HepG2 (cell line): ENCODE measurements at regions not wholly inside any gene's neighbourhood (a gene's known extent, or its start where the extent isn't known, plus 50 kb on each side); places are given as distances from the start of the nearest gene placed in this dataset.
A peak's percentile ranks its signal among the peaks of the same experiment; 100 is the strongest.

Source experiments
- ATAC-seq: fragments of 200-7000 bp; cut with Tn5 transposase; 3 replicates; pipeline ENCODE4 v1.9.1; 2020; ENCODE audit warnings: mild to moderate bottlenecking, moderate library complexity
- BruUV-seq: library from RNA; stranded (reverse); fragments of 400-500 nt; replicated peaks from 2 replicates; lab custom pipeline; 2021; lab: Mats Ljungman, UMichigan
- CTCF ChIA-PET: fragments of 300-600 bp; formaldehyde crosslinking; extraction: SDS; loops from one replicate; lab custom pipeline; 2021; ENCODE audit warnings: low total read pairs, inconsistent platforms, low intra/inter-chr PET ratio; lab: Yijun Ruan, JAX
- POLR2A ChIA-PET: fragments of 350-600 bp; sonication (Branson Sonifier 250); formaldehyde crosslinking; loops from one replicate; lab custom pipeline; 2020; ENCODE audit warnings: antibody characterized with exemption, inconsistent platforms; lab: Yijun Ruan, JAX
- DNase-seq: peaks from one replicate; pipeline ENCODE4 v3.0.0-alpha.2; 2015; ENCODE audit warnings: low spot score
- FAIRE-seq: peaks from 3 replicates; lab custom pipeline; 2011; peaks lifted over from hg19 to GRCh38; lab: Jason Lieb, UNC
- H2AFZ ChIP-seq: one replicate; pipeline ENCODE4 v1.6.1; 2011; ENCODE audit warnings: low read length, inconsistent platforms
- H3K27ac ChIP-seq: fragments of 300-600 bp; 3 replicates; pipeline ENCODE4 v1.8.0; 2011; ENCODE audit warnings: mixed run types, mild to moderate bottlenecking, mixed read lengths, low read length, inconsistent platforms; ENCODE audit not compliant: insufficient read depth; ENCODE audit errors: extremely low read length
- H3K27me3 ChIP-seq, 2 experiments: fragments of 200-600 bp in 1 of 2; 2 replicates in 1 of 2; 3 replicates in 1 of 2; pipeline versions ENCODE4 v1.6.0 to v1.8.0; 2011; ENCODE audit warnings: low read length in 2 of 2, mild to moderate bottlenecking in 2 of 2, moderate library complexity in 2 of 2, inconsistent platforms in 1 of 2; ENCODE audit not compliant: insufficient read depth in 2 of 2, control insufficient read depth in 1 of 2
- H3K36me3 ChIP-seq, 2 experiments: fragments of 200-600 bp in 1 of 2; replicated peaks in 1 of 2; 2 replicates in 1 of 2; 3 replicates in 1 of 2; pipeline versions ENCODE4 v1.5.1 to v1.8.0; 2011; ENCODE audit warnings: low read length in 2 of 2, inconsistent platforms in 1 of 2; ENCODE audit not compliant: insufficient read depth in 2 of 2, control insufficient read depth in 1 of 2
- H3K4me1 ChIP-seq: 2 replicates; pipeline ENCODE4 v1.5.1; 2012; ENCODE audit warnings: low read length, inconsistent platforms; ENCODE audit not compliant: insufficient read depth
- H3K4me2 ChIP-seq: 2 replicates; pipeline ENCODE4 v1.6.0; 2011; ENCODE audit warnings: low read depth, low read length, inconsistent platforms
- H3K4me3 ChIP-seq, 3 experiments: fragments of 200-600 bp in 1 of 3; sonication (generic), shearing (Covaris generic) in 1 of 3; replicated peaks in 1 of 3; 2 replicates each; pipeline ENCODE4 v1.5.1; 2011 to 2016; ENCODE audit warnings: low read length in 3 of 3, inconsistent platforms in 2 of 3, low read depth in 2 of 3, mild to moderate bottlenecking in 2 of 3, control low read depth in 1 of 3, mixed read lengths in 1 of 3; ENCODE audit not compliant: insufficient read depth in 1 of 3
- H3K79me2 ChIP-seq: one replicate; pipeline ENCODE4 v1.6.1; 2011; ENCODE audit warnings: low read length, inconsistent platforms; ENCODE audit not compliant: insufficient read depth
- H3K9ac ChIP-seq: 2 replicates; pipeline ENCODE4 v1.6.0; 2011; ENCODE audit warnings: mild to moderate bottlenecking, low read depth, low read length, inconsistent platforms; ENCODE audit not compliant: insufficient read depth
- H3K9me3 ChIP-seq: 2 replicates; pipeline ENCODE4 v1.5.1; 2012; ENCODE audit warnings: mild to moderate bottlenecking, low read length
- H4K20me1 ChIP-seq: 2 replicates; pipeline ENCODE4 v1.6.0; 2011; ENCODE audit warnings: inconsistent platforms, mild to moderate bottlenecking, low read length, moderate library complexity; ENCODE audit not compliant: insufficient read depth
- AHR ChIP-seq: IDR thresholded peaks from 2 replicates; pipeline ENCODE4 v1.6.1; 2018; ENCODE audit warnings: missing genetic modification reagents, missing compliant biosample characterization
- FOSL1 ChIP-seq: sonication (generic); formaldehyde crosslinking; IDR thresholded peaks from 2 replicates; pipeline ENCODE4 v1.9.0; 2021; ENCODE audit warnings: missing genetic modification reagents, borderline replicate concordance
- FOXP4 ChIP-seq: sonication (generic); formaldehyde crosslinking; IDR thresholded peaks from 2 replicates; pipeline ENCODE4 v1.4.0; 2020; ENCODE audit warnings: missing genetic modification reagents
- JUNB ChIP-seq: sonication (generic); formaldehyde crosslinking; IDR thresholded peaks from 2 replicates; pipeline ENCODE4 v1.8.0; 2022; ENCODE audit warnings: missing genetic modification reagents, mild to moderate bottlenecking, borderline replicate concordance
- MAFF ChIP-seq: IDR thresholded peaks from 2 replicates; pipeline ENCODE4 v1.6.1; 2011; ENCODE audit warnings: low read depth, low read length, improper control_type of control experiment
- MAFK ChIP-seq, 2 experiments: IDR thresholded peaks in 1 of 2; conservative IDR thresholded peaks in 1 of 2; 2 replicates each; pipeline ENCODE4 v1.6.1; 2011; ENCODE audit warnings: improper control_type of control experiment in 2 of 2, low read length in 2 of 2
- PPARG ChIP-seq: conservative IDR thresholded peaks from 2 replicates; pipeline ENCODE4 v1.6.1; 2016; ENCODE audit warnings: missing biosample characterization, missing genetic modification reagents
- SALL1 ChIP-seq: sonication (generic); formaldehyde crosslinking; IDR thresholded peaks from 2 replicates; pipeline ENCODE4 v1.8.0; 2022; ENCODE audit warnings: mild to moderate bottlenecking, missing genetic modification reagents
- SIN3A ChIP-seq: IDR thresholded peaks from 2 replicates; pipeline ENCODE4 v1.6.1; 2011; ENCODE audit warnings: low read depth, mild to moderate bottlenecking, control low read depth, low read length, borderline replicate concordance
- THYN1 ChIP-seq: sonication (generic); formaldehyde crosslinking; IDR thresholded peaks from 2 replicates; pipeline ENCODE4 v1.8.1; 2023; ENCODE audit warnings: low read depth, mild to moderate bottlenecking, moderate library complexity, missing genetic modification reagents, borderline replicate concordance
- TOE1 ChIP-seq: sonication (generic); formaldehyde crosslinking; IDR thresholded peaks from 2 replicates; pipeline ENCODE4 v1.4.0; 2020; ENCODE audit warnings: mild to moderate bottlenecking, missing genetic modification reagents
- XRCC5 ChIP-seq: fragments of 200-400 bp; formaldehyde crosslinking; optimal IDR thresholded peaks from 2 replicates; pipeline ENCODE3; 2017; ENCODE audit warnings: mild to moderate bottlenecking, low read length
- ZNF136 ChIP-seq: sonication (generic); formaldehyde crosslinking; IDR thresholded peaks from 2 replicates; pipeline ENCODE4 v1.8.1; 2022; ENCODE audit warnings: low read depth, mild to moderate bottlenecking, moderate library complexity, missing genetic modification reagents
- ZNF264 ChIP-seq: sonication (generic); formaldehyde crosslinking; IDR thresholded peaks from 2 replicates; pipeline ENCODE4 v1.4.0; 2020; ENCODE audit warnings: missing genetic modification reagents
- ZNF564 ChIP-seq: sonication (generic); formaldehyde crosslinking; IDR thresholded peaks from 2 replicates; pipeline ENCODE4 v1.8.1; 2023; ENCODE audit warnings: mild to moderate bottlenecking, missing genetic modification reagents
- ZNF7 ChIP-seq: IDR thresholded peaks from 2 replicates; pipeline ENCODE4 v1.6.1; 2016; ENCODE audit warnings: missing biosample characterization, missing genetic modification reagents
- ZNF775 ChIP-seq: sonication (generic); formaldehyde crosslinking; IDR thresholded peaks from 2 replicates; pipeline ENCODE4 v1.4.0; 2020; ENCODE audit warnings: missing genetic modification reagents, mild to moderate bottlenecking, moderate library complexity, borderline replicate concordance
- WGBS: methylation state at CpG from one replicate; pipeline ENCODE4 v1.1.6; 2017; ENCODE audit warnings: low lambda C conversion rate; 5-methylcytosine and 5-hydroxymethylcytosine counted together
- in situ Hi-C: cut with HindIII; loops from 2 replicates; pipeline ENCODE4 v1.10.0; 2017; ENCODE audit warnings: low pct_unique_long_range_greater_than_20kb; ENCODE audit not compliant: extremely low pct_ligation_motif_present
- intact Hi-C: fragments of 100-400 bp; cut with micrococcal nuclease; formaldehyde crosslinking; loops from one replicate; pipeline ENCODE4 v1.10.0; 2022; ENCODE audit not compliant: unreplicated experiment

- TF ChIP-seq JUNB (CRISPR knock-in tag): no peak
- TF ChIP-seq PPARG: no peak
- TF ChIP-seq TOE1 (CRISPR knock-in tag): no peak
- TF ChIP-seq ZNF136 (CRISPR knock-in tag): no peak
Observed at GRCh38 chr7:85522070-85522469, 335.2 kb upstream of the SEMA3D start (continued).

GRCh38 chr7:85521108-85521694, 334.3 kb upstream of the SEMA3D start:
- Histone ChIP-seq H3K4me2 (no peak overlapping the region), H3K4me1 (no peaks in the 10 kb centered on the region), H4K20me1 (no peaks in the 10 kb centered on the region), H3K27ac (no peak overlapping the region), H3K9me3 (no peaks in the 10 kb centered on the region), H2AFZ (no peak overlapping the region), H3K79me2 (no peaks in the 10 kb centered on the region), H3K9ac (no peak overlapping the region), H3K4me3 (no peak overlapping the region), H3K36me3 (no peaks in the 10 kb centered on the region), H3K27me3 (no peaks in the 10 kb centered on the region)
- in situ Hi-C loops: no loop called here
- BruUV-seq: no TSS peak
- CTCF ChIA-PET: no interaction called here
- DNase-seq: no peak
- TF ChIP-seq MAFK (conservative IDR thresholded peaks at IDR 0.05 in 1 of 2, IDR thresholded peaks at IDR 0.05 in 1 of 2; ENCODE audit: low read length in 2 of 2) (peak; percentile 99 to 100), MAFF (peak; percentile 99), SIN3A (no peak)
- intact Hi-C loops: no loop called here
- POLR2A ChIA-PET: no interaction called here
- WGBS: 2% methylated on average over 3 of the region's 3 CpGs
- FAIRE-seq: no peak
- no peak for ATAC-seq

- in situ Hi-C loops: no loop called here
- Histone ChIP-seq H3K9me3 (no peaks in the 10 kb centered on the region), H3K4me3 (no peak overlapping the region), H3K4me2 (no peak overlapping the region), H3K27me3 (no peaks in the 10 kb centered on the region), H4K20me1 (no peaks in the 10 kb centered on the region), H3K9ac (no peak overlapping the region), H3K27ac (no peak overlapping the region), H2AFZ (no peak overlapping the region), H3K4me1 (no peaks in the 10 kb centered on the region), H3K79me2 (no peaks in the 10 kb centered on the region), H3K36me3 (no peaks in the 10 kb centered on the region)
- ChIA-PET CTCF (no interaction called here), POLR2A (no interaction called here)
- BruUV-seq: no TSS peak
- ATAC-seq: no peak
- no peak for TF ChIP-seq XRCC5
- TF ChIP-seq THYN1 (CRISPR knock-in tag): no peak
- no peak for TF ChIP-seq ZNF775
- no peak for TF ChIP-seq FOXP4 (CRISPR knock-in tag)
- no peak for TF ChIP-seq AHR (CRISPR knock-in tag)
- TF ChIP-seq ZNF264 (CRISPR knock-in tag): no peak
- no peak for TF ChIP-seq ZNF564 (CRISPR knock-in tag)
- TF ChIP-seq FOSL1 (CRISPR knock-in tag): no peak
- TF ChIP-seq ZNF7 (CRISPR knock-in tag): no peak
- TF ChIP-seq SALL1 (CRISPR knock-in tag): no peak
- no peak for DNase-seq
- FAIRE-seq: no peak
- intact Hi-C loops: no loop called here
Observed at GRCh38 chr7:85520175-85520574, 333.3 kb upstream of the SEMA3D start.
